Astrocyte (in vitro differentiated cells and primary cell): ENCODE measurements at regions not wholly inside any gene's neighbourhood (a gene's known extent, or its start where the extent isn't known, plus 50 kb on each side); places are given as distances from the start of the nearest gene placed in this dataset.

ENCODE experiments used
- CTCF ChIP-seq: IDR thresholded peaks from 2 replicates; pipeline ENCODE4 v1.5.1; 2011; ENCODE audit warnings: low read depth, mild to moderate bottlenecking, inconsistent platforms, low read length, moderate library complexity; ENCODE audit not compliant: insufficient read depth
- EZH2 ChIP-seq: IDR thresholded peaks from 2 replicates; pipeline ENCODE4 v1.6.1; 2012; ENCODE audit warnings: mild to moderate bottlenecking, low read length, inconsistent platforms; ENCODE audit not compliant: insufficient read depth

- TF ChIP-seq CTCF = no peak
- no peak for TF ChIP-seq EZH2
Measured at GRCh38 chr4:111957116-111957515, 188.1 kb upstream of the FAM241A start.
